Fibroblast of lung (primary cell): ENCODE measurements at regions not wholly inside any gene's neighbourhood (a gene's known extent, or its start where the extent isn't known, plus 50 kb on each side); places are given as distances from the start of the nearest gene placed in this dataset.
"Not testable (repeated sequence)": the region's sequence is repeated elsewhere in the genome, so short reads cannot be mapped to it uniquely, and the experiment has no call there.

Experiments
- DNase-seq, 2 donors: peaks; one replicate each; pipeline versions ENCODE4 v3.0.0 to v3.0.0-alpha.2; 2010; ENCODE audit warnings: low read depth in 2 of 2
- H2AFZ ChIP-seq: 2 replicates; pipeline ENCODE4 v1.5.1; 2012; ENCODE audit warnings: low read length, control low read depth, inconsistent platforms
- H3K27ac ChIP-seq: 2 replicates; pipeline ENCODE4 v1.5.1; 2011; ENCODE audit warnings: low read length, control low read depth; ENCODE audit not compliant: insufficient read depth
- H3K27me3 ChIP-seq: 2 replicates; pipeline ENCODE4 v1.5.1; 2011; ENCODE audit warnings: mild to moderate bottlenecking, low read length; ENCODE audit not compliant: control insufficient read depth, insufficient read depth
- H3K36me3 ChIP-seq: 2 replicates; pipeline ENCODE4 v1.5.1; 2011; ENCODE audit warnings: low read length; ENCODE audit not compliant: control insufficient read depth, insufficient read depth
- H3K4me1 ChIP-seq: 2 replicates; pipeline ENCODE4 v1.5.1; 2011; ENCODE audit warnings: low read length; ENCODE audit not compliant: control insufficient read depth, insufficient read depth; ENCODE audit errors: extremely low read depth
- H3K4me2 ChIP-seq: 2 replicates; pipeline ENCODE4 v1.5.1; 2011; ENCODE audit warnings: low read length, control low read depth; ENCODE audit not compliant: insufficient read depth; ENCODE audit errors: extremely low read depth
- H3K4me3 ChIP-seq, 4 experiments: fragments of 200-600 bp in 1 of 4; sonication (generic) in 1 of 4; replicated peaks in 1 of 4; 2 replicates each; pipeline ENCODE4 v1.5.1; 2011 to 2016; ENCODE audit warnings: low read length in 4 of 4, low read depth in 3 of 4, mild to moderate bottlenecking in 3 of 4, control low read depth in 2 of 4, inconsistent platforms in 1 of 4, mixed read lengths in 1 of 4; ENCODE audit not compliant: insufficient read depth in 1 of 4; ENCODE audit errors: control extremely low read depth in 1 of 4
- H3K79me2 ChIP-seq: 2 replicates; pipeline ENCODE4 v1.5.1; 2012; ENCODE audit warnings: mild to moderate bottlenecking, low read length, inconsistent platforms; ENCODE audit not compliant: control insufficient read depth, insufficient read depth
- H3K9ac ChIP-seq: 2 replicates; pipeline ENCODE4 v1.5.1; 2011; ENCODE audit warnings: mild to moderate bottlenecking, low read length, control low read depth; ENCODE audit not compliant: insufficient read depth
- H3K9me3 ChIP-seq: 2 replicates; pipeline ENCODE4 v1.5.1; 2012; ENCODE audit warnings: low read depth, low read length; ENCODE audit not compliant: control insufficient read depth, insufficient read depth
- H4K20me1 ChIP-seq: 2 replicates; pipeline ENCODE4 v1.5.1; 2011; ENCODE audit warnings: low read length; ENCODE audit not compliant: control insufficient read depth, insufficient read depth; ENCODE audit errors: extremely low read depth
- EZH2 ChIP-seq: IDR thresholded peaks from 2 replicates; pipeline ENCODE4 v1.5.1; 2012; ENCODE audit warnings: low read length, control low read depth, mild to moderate bottlenecking; ENCODE audit errors: missing control alignments
- TF ChIP-seq, protein P1 (sequence below), 2 donors: IDR thresholded peaks in 1 of 2; conservative IDR thresholded peaks in 1 of 2; 1 replicate in 1 of 2; 2 replicates in 1 of 2; pipeline ENCODE4 v1.5.1; 2011 to 2012; ENCODE audit warnings: low read length in 2 of 2, control low read depth in 1 of 2, inconsistent platforms in 1 of 2, low read depth in 1 of 2, mild to moderate bottlenecking in 1 of 2

- Histone ChIP-seq H3K27me3 (no peaks in the 10 kb centered on the region), H2AFZ (no peak overlapping the region), H3K4me2 (no peak overlapping the region), H4K20me1 (no peaks in the 10 kb centered on the region), H3K9me3 (no peaks in the 10 kb centered on the region), H3K9ac (no peak overlapping the region), H3K4me3 (no peak overlapping the region), H3K79me2 (no peaks in the 10 kb centered on the region), H3K4me1 (no peaks in the 10 kb centered on the region), H3K36me3 (no peaks in the 10 kb centered on the region), H3K27ac (no peak overlapping the region)
- TF ChIP-seq EZH2 = no peak
- TF ChIP-seq, protein P1, sequence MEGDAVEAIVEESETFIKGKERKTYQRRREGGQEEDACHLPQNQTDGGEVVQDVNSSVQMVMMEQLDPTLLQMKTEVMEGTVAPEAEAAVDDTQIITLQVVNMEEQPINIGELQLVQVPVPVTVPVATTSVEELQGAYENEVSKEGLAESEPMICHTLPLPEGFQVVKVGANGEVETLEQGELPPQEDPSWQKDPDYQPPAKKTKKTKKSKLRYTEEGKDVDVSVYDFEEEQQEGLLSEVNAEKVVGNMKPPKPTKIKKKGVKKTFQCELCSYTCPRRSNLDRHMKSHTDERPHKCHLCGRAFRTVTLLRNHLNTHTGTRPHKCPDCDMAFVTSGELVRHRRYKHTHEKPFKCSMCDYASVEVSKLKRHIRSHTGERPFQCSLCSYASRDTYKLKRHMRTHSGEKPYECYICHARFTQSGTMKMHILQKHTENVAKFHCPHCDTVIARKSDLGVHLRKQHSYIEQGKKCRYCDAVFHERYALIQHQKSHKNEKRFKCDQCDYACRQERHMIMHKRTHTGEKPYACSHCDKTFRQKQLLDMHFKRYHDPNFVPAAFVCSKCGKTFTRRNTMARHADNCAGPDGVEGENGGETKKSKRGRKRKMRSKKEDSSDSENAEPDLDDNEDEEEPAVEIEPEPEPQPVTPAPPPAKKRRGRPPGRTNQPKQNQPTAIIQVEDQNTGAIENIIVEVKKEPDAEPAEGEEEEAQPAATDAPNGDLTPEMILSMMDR (conservative IDR thresholded peaks at IDR 0.05 in 1 of 2, IDR thresholded peaks at IDR 0.05 in 1 of 2; ENCODE audit: low read depth in 1 of 2, low read length in 2 of 2) = no peak
- no peak for DNase-seq
Observed at GRCh38 chr1:199945591-199945990, 81.9 kb upstream of the NR5A2 start.

- no peak overlapping the region for H2AFZ ChIP-seq
- H3K79me2 ChIP-seq = no peaks in the 10 kb centered on the region
- no peak overlapping the region for H3K27ac ChIP-seq
- H3K4me3 ChIP-seq = no peak overlapping the region
- DNase-seq = no peak
- no peaks in the 10 kb centered on the region for H3K27me3 ChIP-seq
- no peak for TF ChIP-seq EZH2
- TF ChIP-seq, protein P1 (conservative IDR thresholded peaks at IDR 0.05 in 1 of 2, IDR thresholded peaks at IDR 0.05 in 1 of 2; ENCODE audit: low read depth in 1 of 2, low read length in 2 of 2) = no peak
- H3K4me1 ChIP-seq = no peaks in the 10 kb centered on the region
- no peak overlapping the region for H3K4me2 ChIP-seq
- no peaks in the 10 kb centered on the region for H3K9me3 ChIP-seq
- H3K9ac ChIP-seq = no peak overlapping the region
- no peaks in the 10 kb centered on the region for H4K20me1 ChIP-seq
- no peaks in the 10 kb centered on the region for H3K36me3 ChIP-seq
Observed at GRCh38 chr1:199946305-199947155, 81.0 kb upstream of the NR5A2 start.

GRCh38 chr1:199948587-199949280 is 78.8 kb upstream of the NR5A2 start:
- peak; percentile 9 to 12 for DNase-seq

DNA sequence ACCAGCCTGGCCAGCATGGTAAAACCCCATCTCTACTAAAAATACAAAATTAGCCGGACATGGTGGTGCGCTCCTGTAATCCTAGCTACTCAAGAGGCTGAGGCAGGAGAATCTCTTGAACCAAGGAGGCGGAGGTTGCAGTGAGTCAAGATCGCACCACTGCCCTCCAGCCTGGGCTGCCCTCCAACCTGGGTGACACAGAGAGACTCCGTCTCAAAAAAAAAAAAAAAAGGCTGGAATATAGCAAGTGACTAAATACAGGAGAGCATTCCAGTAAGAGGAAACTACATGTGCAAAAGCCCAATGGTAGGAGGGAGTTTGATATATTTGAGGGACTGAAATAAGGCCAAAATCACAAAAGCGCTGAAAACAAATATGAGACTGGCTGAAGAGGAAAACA is 76.5 kb upstream of the NR5A2 start:
- H3K4me1 ChIP-seq, H3K9ac ChIP-seq, H4K20me1 ChIP-seq, H3K27me3 ChIP-seq, H3K27ac ChIP-seq, H3K9me3 ChIP-seq, H3K36me3 ChIP-seq, H2AFZ ChIP-seq, H3K79me2 ChIP-seq, H3K4me3 ChIP-seq, H3K4me2 ChIP-seq: not testable (repeated sequence)
- DNase-seq = peak in 1 of 2 donors; percentile 3

More at GRCh38 chr1:199948587-199949280, 78.8 kb upstream of the NR5A2 start:
- Histone ChIP-seq H3K9ac (no peak overlapping the region), H3K4me3 (no peak overlapping the region), H3K79me2 (no peaks in the 10 kb centered on the region), H3K36me3 (no peaks in the 10 kb centered on the region), H3K4me1 (no peaks in the 10 kb centered on the region), H3K9me3 (no peaks in the 10 kb centered on the region), H3K27me3 (no peaks in the 10 kb centered on the region), H4K20me1 (no peaks in the 10 kb centered on the region), H2AFZ (no peak overlapping the region), H3K27ac (no peak overlapping the region), H3K4me2 (no peak overlapping the region)
- TF ChIP-seq EZH2 = no peak
- TF ChIP-seq, protein P1 (conservative IDR thresholded peaks at IDR 0.05 in 1 of 2, IDR thresholded peaks at IDR 0.05 in 1 of 2; ENCODE audit: low read depth in 1 of 2, low read length in 2 of 2) = no peak
